GM18511 (cell line): ENCODE measurements at regions not wholly inside any gene's neighbourhood (a gene's known extent, or its start where the extent isn't known, plus 50 kb on each side); places are given as distances from the start of the nearest gene placed in this dataset.

Experiments used
- ATAC-seq: cut with Tn5 transposase; IDR thresholded peaks from one replicate; pipeline ENCODE4 v1.9.1; 2021; ENCODE audit warnings: mild to moderate bottlenecking, moderate library complexity; ENCODE audit not compliant: unreplicated experiment

GRCh38 chr4:83870328-83870950 is 334.5 kb downstream of the GPAT3 start:
- ATAC-seq: no peak

GRCh38 chr4:83866834-83867621 is 331.1 kb downstream of the GPAT3 start:
- ATAC-seq: no peak

GRCh38 chr4:83865417-83866150 is 329.7 kb downstream of the GPAT3 start:
- no peak for ATAC-seq

GRCh38 chr4:83864097-83864817 is 328.3 kb downstream of the GPAT3 start:
- no peak for ATAC-seq

GRCh38 chr4:83862471-83862870 is 326.6 kb downstream of the GPAT3 start:
- no peak for ATAC-seq

GRCh38 chr4:83860200-83860599 is 324.3 kb downstream of the GPAT3 start:
- ATAC-seq: no peak

- ATAC-seq: no peak
These were observed 322.2 kb downstream of the GPAT3 start for GRCh38 chr4:83858131-83858530.

GRCh38 chr4:83855044-83855443 is 319.1 kb downstream of the GPAT3 start:
- no peak for ATAC-seq

GRCh38 chr4:83852085-83852451 is 316.2 kb downstream of the GPAT3 start:
- ATAC-seq: no peak

GRCh38 chr4:83851261-83852084 is 315.6 kb downstream of the GPAT3 start:
- no peak for ATAC-seq

- no peak for ATAC-seq
These were observed 314.5 kb downstream of the GPAT3 start for GRCh38 chr4:83850435-83850834.

- ATAC-seq: no peak
These were observed 310.4 kb downstream of the GPAT3 start for GRCh38 chr4:83846193-83846830.

- ATAC-seq: no peak
These were observed 303.7 kb downstream of the GPAT3 start for GRCh38 chr4:83839615-83840014.

- ATAC-seq: no peak
These were observed 301.9 kb downstream of the GPAT3 start for GRCh38 chr4:83837614-83838308.

GRCh38 chr4:83833920-83834319 is 298.0 kb downstream of the GPAT3 start:
- ATAC-seq: no peak

- ATAC-seq: no peak
These were observed 296.4 kb downstream of the GPAT3 start for GRCh38 chr4:83832110-83832825.

- no peak for ATAC-seq
These were observed 295.7 kb downstream of the GPAT3 start for GRCh38 chr4:83831588-83831987.

- ATAC-seq: no peak
These were observed 294.4 kb downstream of the GPAT3 start for GRCh38 chr4:83830138-83830888.
